Bronchial epithelial cell (primary cell): ENCODE measurements at regions not wholly inside any gene's neighbourhood (a gene's known extent, or its start where the extent isn't known, plus 50 kb on each side); places are given as distances from the start of the nearest gene placed in this dataset.

ENCODE experiments used
- DNase-seq: peaks from one replicate; pipeline ENCODE4 v3.0.0-alpha.2; 2010; ENCODE audit warnings: low read depth
- FAIRE-seq: peaks from 2 replicates; lab custom pipeline; 2011; peaks lifted over from hg19 to GRCh38; lab: Jason Lieb, UNC
- H3K27me3 ChIP-seq: 2 replicates; pipeline ENCODE4 v1.5.1; 2011; ENCODE audit warnings: low read length; ENCODE audit not compliant: control insufficient read depth, insufficient read depth
- H3K36me3 ChIP-seq: 2 replicates; pipeline ENCODE4 v1.5.1; 2011; ENCODE audit warnings: low read length; ENCODE audit not compliant: control insufficient read depth, insufficient read depth
- H3K4me3 ChIP-seq: 2 replicates; pipeline ENCODE4 v1.5.1; 2011; ENCODE audit warnings: mild to moderate bottlenecking, low read depth, low read length, control low read depth
- CTCF ChIP-seq: IDR thresholded peaks from 2 replicates; pipeline ENCODE4 v1.5.1; 2011; ENCODE audit warnings: mild to moderate bottlenecking, moderate library complexity, low read length, control low read depth, inconsistent platforms; ENCODE audit not compliant: insufficient read depth, severe bottlenecking

GRCh38 chr2:120631724-120632123 lies 103.9 kb upstream of the GLI2 start:
- no peaks in the 10 kb centered on the region for H3K27me3 ChIP-seq
- no peak for FAIRE-seq
- H3K36me3 ChIP-seq = no peaks in the 10 kb centered on the region
- no peak overlapping the region for H3K4me3 ChIP-seq
- DNase-seq = no peak
- TF ChIP-seq CTCF = no peak

DNA sequence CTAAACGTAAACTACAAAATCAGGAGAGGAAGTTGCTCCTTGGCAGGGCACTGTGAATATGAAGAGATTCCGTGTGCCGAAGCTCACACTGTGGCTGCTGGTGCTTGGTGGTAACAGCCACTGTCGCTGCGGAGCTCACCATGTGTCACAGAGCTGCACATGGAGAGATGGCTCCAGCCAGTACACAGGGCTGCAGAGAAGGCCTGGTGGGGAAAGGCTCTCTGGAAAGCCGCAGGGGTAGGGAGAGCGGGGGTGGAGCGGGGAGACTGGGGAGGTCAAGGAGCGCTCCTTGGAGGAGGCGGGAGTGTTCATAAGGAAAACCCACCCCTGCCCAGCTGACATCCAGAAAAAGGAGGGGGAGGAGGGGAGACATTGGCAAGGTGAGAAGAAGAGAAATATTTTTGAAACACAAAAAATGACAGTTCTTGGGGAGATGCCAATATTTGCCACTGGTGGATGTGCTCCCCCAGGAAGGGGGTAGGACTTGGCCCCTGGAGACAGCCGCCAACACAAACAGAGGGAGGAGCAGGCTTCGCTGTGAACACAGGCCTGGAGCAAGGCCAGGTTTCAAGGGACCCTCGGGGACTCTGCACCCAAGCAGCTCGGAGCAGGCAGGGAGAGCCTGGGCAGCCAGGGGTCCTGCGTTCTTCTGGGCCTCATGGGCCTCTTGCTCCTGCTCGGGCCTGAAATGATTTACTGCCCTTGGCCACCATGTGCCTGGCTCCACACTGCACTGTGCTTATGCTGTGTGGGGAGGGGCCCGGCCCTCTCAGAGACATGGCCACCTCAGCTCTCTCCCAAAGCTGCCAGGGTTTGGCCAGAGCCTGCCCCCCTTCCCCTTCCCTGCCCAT lies 102.6 kb upstream of the GLI2 start:
- Histone ChIP-seq H3K27me3 (no peaks in the 10 kb centered on the region), H3K4me3 (no peak overlapping the region), H3K36me3 (no peaks in the 10 kb centered on the region)
- DNase-seq (no peak), FAIRE-seq (no peak)
- TF ChIP-seq CTCF = no peak

DNA sequence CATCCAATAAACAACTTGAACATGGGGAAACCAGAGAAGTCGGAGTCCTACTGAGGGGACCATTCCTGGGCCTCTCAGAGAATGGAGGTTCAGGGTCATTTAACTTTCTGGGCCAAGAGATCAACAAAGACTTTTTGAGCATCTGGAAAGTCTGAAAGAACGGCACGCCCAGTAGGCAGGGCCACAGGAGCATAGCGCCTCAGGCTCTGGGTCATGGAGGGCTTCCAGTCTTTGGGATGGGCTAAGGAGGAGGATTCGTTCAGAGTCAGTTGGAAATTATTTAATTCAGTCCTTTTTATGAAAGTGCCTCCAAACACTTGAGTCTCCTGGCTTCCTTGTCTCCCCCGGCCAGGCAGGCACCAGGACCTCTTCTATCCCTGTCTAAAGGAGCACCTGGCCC lies 101.1 kb upstream of the GLI2 start:
- no peak for TF ChIP-seq CTCF

GRCh38 chr2:120635146-120635545 lies 100.5 kb upstream of the GLI2 start:
- Histone ChIP-seq H3K36me3 (no peaks in the 10 kb centered on the region), H3K4me3 (no peak overlapping the region), H3K27me3 (no peaks in the 10 kb centered on the region)
- TF ChIP-seq CTCF = no peak
- FAIRE-seq = no peak
- no peak for DNase-seq

More for the DNA sequence above, 101.1 kb upstream of the GLI2 start:
- Histone ChIP-seq H3K36me3 (no peaks in the 10 kb centered on the region), H3K4me3 (no peak overlapping the region), H3K27me3 (no peaks in the 10 kb centered on the region)
- no peak for FAIRE-seq
- DNase-seq = no peak

DNA sequence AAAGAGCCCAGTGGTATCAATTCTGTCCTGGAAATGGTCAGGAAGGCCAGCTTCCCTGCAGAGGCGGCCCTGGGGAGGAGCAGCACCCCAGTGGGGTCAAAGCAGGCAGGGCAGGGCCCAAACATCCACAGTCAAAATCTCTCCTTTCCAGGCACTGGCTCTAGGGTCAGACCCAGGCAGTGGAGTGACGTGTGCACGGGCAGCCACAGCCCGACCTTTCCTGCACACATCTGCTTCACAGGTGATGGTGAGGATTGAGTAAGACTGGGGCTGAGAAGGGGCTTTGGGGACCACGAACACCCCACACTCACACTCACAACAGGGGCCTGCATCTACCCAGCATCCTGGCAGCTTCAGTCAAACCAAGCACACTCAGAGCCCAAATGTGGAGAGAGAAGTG lies 97.8 kb upstream of the GLI2 start:
- Histone ChIP-seq H3K27me3 (no peaks in the 10 kb centered on the region), H3K4me3 (no peak overlapping the region), H3K36me3 (no peaks in the 10 kb centered on the region)
- FAIRE-seq = no peak
- TF ChIP-seq CTCF = no peak
- DNase-seq = no peak
